HK-2 (cell line): ENCODE measurements at regions not wholly inside any gene's neighbourhood (a gene's known extent, or its start where the extent isn't known, plus 50 kb on each side); places are given as distances from the start of the nearest gene placed in this dataset.

Experiments
- DNase-seq: peaks from one replicate; pipeline ENCODE4 v3.0.0-alpha.2; 2018; ENCODE audit not compliant: unreplicated experiment

DNA sequence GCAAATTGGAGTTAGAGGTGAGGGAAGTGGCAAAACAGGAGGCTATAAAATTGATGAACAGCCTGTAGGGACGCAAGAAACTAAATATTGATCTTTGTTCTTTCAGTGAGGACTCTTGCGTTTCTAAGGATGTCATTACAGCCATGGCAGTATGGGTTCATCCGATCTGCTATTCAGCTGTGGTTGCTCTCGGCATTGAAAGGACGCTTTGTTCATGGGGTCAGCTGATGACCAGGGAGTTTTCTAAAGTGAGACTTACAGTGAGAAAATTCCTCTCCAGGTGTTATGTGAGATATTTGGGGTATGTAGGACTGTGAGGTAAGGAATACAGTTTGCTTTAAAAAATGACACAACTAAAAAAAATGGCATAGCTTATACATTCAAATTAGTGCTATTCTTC, 52.7 kb upstream of the PELI1 start:
- DNase-seq = no peak

DNA sequence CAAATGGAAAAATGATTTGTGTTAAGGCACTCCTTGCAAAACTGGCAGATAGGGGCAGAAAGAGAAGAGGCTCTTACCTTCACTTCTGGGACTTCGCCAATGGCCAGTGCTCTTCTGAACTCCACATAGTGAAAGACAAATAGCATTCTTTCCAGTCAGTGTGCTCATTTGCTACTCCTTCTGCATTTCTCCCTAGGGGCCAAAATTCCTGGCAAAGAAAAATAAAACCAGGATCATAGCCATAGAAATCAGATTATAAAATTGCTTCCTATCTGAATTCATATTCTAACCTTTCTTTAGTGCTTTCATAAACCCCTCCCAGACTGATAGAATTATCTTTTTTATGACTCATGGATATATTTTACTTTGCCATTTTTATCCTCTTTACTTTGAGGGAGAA, 56.9 kb upstream of the PELI1 start:
- DNase-seq = no peak

DNA sequence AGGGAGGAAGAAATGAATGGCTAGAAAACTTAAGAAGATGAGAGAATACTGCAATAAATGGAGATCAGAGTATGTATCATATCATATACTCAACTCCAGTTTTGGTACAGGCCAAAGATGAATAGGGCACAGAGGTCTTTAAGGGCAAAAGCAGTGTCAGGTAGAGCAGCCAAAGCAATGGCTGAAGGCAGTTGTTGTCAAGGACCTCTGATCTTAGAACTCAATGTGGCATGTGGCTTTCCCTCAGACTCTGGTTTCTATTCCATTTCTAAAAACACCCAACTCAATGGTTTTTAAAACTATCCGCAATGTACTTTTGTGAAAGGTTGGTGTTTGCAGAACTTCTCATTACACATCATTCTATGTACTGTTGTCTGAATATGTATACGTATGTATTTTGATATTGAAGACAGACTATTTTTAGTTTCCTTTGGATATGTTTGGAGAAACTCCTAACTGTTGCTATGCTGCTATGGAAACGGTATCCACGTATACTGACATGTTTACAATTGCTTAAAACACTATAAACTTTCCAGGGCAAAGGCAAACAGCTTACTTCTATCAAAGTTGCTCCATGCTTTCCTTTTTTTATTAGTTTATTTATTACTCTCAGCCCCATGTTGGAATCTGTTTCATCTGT, 58.1 kb upstream of the PELI1 start:
- no peak for DNase-seq

DNA sequence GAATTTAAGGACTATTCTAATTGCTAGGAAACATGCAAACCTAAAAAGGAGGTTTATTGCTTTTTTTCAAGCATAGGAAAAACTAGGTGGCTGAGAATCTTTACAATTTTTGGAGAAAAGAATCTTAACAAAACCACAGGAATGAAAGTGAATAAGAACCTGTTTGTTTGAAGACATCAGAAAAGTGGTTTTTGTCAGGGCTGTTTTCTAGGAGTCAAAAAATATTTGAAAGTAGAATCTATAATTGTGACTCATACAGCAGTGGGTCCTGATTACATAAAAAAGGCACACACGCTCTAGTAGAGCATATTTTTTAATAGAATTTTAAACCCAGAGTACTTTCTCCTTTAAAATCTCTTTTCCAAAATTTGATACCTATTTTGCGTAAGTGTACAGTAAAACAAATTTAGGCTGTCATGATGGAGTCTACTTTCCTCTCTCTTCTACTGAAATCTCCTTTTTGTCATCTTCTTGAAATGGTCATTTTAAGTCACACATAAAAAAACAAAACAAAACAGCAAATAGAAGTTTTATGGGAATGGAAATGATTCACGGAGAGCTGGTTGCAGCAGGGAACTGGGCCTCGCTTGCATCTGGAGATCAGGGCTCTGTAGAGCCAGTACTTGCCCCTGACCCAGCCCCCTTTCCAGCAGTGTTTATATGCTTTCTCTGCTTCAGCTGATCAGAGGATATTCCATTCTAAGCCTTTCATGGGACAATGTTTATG, 59.1 kb upstream of the PELI1 start:
- no peak for DNase-seq

DNA sequence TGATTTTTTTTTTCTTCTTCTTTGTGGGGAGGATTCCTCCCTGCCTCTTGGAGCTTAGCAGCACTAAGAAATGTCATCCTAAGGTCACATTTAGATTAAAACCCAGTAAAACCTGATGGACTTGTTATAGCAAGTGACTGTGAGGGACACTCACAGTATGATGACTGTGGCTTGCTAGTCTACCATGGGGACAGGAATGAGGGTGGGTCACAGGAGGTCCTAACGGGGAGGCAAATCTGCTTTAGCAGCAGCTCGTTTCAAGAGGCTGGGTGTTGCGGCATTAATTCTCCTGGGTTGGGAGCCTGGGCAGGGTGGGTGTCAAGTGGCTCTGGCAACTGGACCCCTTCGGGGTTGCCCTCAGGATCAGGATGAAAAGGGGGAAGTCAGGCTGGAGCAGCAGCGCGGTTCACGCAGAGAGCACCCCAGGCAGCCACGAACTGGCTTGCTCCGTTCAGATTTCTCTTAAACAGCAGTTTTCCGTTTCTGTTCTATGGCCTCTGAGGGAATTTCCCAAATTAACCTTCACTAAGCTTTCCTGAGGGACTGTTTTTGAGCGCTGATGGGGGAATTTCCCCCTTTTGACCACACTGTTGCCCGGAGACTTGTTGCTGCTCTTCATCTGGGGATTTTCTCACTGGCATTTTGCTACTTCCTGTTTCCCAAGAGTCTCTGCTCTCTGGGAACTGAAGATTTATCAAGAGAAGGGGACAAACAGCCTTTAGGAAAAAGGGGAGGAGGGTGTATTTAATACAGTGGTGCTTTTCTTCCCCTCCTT, 59.8 kb upstream of the PELI1 start:
- DNase-seq = peak; percentile 44

DNA sequence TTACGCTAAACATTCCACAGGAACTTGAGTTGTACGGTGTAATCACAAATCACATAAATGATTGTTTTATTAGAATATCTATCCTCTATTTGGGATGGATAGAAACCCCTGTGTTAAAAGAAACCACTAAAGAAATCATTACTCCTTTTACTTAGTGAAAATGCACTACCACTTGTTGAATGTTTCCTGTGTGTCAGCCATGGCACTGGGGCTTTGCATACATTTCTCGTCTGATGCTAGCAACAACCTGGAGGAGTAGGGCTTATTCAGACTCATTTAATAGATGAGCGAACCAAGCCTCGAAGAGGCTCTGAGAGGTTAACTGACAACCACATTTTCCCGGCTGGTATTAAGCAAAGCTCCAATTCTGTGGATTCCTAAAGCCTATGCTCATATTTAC, 60.5 kb upstream of the PELI1 start:
- DNase-seq = no peak

DNA sequence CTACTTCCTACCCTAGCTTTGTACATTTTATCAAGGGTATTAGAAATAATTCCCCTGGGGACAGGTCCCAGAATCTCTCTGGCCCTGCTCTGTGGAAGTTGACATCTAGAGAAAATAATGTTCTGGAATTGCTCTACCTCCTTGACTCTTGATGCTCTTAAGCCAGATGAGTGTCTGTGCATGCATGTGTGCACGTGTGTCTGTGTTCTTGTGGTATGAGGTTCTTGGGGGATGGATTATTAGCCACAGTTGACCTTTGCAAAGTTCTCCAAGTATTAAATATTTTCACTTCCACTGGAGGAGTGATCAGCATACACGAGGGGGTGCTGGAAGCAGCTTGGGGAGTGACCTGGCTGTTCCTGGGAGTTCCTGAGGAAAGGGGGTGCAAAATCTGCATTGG, 61.2 kb upstream of the PELI1 start:
- DNase-seq = no peak

DNA sequence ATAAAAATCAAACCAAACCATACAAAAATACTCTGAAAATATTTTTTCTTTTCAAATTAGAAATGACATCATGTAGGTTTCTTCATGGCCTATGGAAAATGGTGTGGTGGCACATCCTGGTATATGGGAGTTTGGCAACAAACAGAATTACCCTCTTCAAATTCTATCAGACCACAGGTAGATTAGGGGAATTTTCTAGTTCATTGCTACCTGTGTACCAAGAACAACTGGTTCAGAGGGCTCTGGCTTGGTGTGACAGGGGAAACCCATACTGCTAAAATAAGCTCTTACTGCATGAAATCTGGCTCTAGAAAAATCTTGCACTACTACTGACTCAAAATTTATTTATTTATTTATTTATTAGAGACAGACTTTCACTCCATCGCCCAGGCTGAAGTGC, 63.4 kb upstream of the PELI1 start:
- DNase-seq = no peak

DNA sequence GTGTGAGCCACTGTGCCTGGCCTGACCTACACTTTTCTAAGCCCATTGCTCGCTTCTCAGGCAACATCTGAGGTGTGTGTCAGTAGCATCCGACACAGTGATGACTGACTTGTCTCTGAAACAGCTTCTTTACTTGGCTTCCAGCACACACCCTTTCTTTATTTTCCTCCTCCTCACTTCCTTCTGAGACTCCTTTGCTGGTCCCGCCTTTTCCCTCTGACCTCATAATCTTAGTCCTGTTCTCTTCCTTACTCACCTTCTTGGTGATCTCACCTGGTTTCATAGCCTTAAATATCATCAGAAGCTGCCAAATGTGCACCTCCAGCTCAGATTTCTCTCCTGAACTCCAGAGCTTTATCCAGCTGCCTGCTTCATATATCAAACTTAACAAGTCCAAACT, 66.6 kb upstream of the PELI1 start:
- no peak for DNase-seq

DNA sequence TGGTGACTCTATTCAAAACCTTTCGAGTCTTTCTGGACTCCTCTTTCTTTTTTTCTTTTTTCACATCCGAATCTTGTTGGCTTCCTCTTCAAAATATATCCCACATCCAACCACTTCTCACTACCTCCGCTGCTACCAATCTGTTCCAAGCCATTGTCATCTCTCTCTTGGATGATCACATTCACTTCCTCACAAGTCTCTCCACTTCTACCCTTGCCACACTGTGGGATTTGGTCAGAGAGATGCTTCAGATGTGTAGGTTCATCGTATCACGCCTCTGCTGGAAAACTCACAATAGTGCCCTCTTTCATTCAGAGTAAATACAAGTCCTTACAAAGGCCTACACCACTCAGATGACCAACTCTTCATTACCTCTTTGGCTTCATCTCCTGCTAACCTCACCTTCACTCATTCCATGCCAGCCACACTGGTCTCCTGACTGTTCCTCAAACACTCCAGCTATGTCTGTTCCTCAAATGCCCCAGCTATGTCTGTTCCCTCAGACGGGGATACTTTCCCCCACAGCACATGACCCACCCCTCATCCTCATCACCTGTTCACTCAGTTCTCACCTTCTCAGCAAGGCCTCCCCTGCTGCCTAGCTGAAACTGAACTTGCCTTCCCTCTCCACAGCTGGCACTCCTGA, 67.2 kb upstream of the PELI1 start:
- DNase-seq = no peak

DNA sequence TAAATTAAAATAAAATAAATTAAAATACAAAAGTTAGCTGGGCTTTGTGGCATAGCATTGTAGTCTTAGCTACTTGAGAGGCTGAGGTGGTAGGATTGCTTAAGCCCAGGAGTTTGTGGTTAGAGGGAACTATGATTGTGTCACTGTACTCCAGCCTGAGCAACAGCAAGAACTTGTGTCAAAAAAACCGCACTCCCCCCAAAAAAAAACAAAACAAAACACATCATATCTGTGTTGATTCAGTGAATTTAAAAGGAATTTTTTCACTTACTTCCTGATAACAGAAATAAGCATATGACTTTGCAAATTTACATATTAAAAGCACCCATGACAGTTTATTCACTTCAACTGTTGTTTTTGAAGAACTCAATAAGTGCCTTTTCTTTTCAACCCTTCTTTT, 68.1 kb upstream of the PELI1 start:
- DNase-seq = no peak

DNA sequence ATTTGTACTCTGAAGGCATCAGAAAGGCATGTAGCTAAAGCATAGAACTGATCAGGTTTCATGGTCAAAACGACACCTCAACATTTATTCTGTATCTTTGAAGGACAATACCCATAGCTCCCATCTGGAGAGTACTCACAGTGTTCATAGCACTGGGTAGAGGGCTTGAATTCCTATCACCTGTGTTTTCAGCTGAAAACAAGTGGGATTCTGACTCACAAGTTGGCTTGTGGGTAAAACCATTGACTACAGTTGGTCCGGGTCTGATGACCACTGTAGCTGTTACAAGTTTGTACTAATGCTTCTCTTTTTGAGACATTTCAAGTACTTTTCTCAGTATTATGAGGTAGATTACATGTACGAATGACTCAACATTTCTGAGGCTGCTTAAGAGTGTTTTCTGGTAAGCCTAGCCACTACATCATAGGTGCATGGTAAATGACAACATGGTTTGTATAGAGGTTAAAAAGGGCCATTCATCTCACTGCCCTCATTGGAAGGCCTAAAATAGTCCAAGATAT, 68.6 kb upstream of the PELI1 start:
- peak; percentile 45 for DNase-seq

DNA sequence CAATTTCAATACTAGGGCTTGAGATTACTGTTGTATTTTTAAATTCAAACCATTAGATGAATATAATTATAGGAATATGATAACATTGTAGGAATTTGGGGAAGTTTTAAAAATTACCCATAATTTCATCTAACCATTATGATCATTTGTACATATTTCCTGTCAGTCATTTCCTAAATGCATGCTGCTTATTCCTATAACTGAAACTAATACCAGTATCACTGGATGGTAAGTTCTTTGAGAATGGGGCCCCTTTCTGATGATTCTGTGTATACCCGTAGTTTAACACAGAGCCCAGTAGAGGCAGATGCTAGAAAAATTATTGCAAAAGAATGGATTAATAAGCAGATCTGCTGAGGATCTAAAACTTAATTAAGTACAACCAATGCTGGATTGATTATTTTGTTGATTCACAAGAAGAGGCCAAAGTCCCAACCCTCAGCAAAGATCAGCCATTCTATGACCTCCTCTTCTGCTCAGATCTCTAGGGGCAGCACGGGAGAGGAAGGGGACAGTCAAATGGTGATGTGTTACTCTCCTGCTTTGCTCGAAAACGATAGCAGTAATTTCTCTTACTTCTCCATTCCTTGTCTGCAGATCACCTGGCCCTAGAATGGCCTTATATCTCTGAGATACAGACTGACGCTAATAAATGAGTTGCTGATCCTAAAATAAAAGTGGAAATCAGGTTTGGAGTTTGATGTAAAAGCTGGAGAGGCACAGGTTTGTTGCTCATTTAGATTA, 69.5 kb upstream of the PELI1 start:
- no peak for DNase-seq

DNA sequence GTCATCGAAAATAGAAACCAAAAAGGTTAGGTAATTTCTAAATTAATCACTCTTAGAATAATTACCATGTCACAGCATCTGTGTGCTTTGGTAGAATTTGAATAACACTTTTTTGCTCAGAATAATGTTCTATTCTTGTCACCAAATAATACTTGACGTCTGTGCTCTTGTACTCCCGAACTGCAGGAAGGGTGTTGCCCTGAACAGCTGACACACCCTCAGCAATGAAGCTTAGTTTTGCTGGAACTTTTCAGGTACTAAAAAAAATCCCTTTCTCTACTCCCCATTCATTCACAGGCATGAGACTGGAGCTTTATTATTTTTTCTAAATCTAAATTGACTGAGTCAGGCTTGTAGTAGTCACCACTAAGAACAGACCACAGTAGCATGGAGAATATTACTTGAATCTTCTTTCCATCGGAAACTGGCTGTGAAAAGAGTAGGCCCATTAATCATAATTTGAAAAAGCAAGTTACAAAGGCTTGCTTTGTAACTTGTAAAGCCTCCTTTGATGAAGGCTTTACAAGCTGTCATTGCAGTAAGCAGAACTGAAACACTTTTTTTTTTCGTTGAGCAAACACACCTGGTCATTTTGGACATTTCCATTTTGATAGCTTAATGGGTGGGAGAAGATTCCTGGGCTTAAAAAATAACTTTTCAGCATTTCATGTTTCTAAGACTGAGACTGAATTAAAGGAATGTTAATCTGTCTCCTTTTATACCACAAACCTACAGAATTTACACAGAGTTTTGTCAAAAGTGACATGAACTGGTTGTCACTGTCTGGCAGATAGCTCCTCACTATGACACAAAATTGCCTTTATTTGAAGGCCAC, 70.3 kb upstream of the PELI1 start:
- DNase-seq = no peak

DNA sequence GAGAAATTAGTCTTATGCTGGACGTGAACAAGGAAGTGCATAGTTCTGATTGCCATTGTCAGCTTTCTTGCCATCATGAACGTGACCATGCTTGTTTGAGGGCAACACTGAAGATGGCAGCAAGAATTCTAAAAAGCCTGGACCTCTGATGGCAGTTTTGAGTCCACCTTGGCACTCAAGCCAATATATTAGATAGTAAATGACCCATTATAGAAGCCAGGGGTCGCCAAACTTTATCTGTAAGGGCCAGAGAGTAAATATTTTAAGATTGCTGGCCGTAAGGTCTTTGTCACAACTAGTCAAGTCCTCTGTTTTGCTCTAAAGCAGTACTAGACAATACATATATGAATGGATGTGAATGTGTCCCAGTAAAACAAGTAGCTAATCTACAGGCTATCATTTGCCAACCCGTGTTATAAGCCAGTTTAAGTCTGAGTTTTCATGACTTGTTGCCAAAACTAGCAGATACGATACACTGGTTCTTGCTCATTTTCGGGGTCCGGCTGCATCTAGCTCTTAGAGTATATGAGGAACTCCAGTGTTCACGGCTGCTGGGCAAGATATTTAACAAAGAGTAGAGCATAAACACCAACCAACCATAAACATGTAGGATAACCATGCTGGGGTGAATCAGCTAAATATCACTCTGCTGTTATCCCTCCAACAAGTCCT, 73.1 kb upstream of the PELI1 start:
- DNase-seq = no peak

DNA sequence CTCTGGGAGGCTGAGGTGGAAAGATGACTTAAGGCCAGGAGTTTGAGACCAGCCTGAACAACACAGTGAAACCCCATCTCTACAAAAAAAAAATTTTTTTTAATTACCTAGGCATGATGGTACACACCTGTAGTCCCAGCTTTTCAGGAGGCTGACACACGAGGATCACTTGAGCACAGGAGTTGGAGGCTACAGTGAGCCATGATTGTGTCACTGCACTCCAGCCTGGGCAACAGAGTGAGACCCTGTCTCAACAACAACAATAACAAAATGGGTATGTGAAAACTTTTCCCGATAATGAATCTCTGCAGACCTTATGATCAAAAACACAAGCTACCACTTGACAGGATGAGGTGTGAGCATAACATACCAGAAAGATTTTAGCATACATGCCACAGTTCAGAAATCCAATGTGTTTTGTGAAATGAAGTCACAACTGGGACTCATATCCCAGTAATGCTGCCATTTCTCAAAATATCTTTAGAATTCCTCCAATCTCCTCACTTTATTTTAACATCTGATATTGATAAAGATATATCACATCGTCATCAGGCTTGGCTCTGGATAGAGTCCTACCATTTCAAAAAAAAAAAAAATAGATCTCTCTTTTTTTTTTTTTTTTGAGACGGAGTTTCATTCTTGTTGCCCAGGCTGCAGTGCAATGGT, 74.0 kb upstream of the PELI1 start:
- no peak for DNase-seq

DNA sequence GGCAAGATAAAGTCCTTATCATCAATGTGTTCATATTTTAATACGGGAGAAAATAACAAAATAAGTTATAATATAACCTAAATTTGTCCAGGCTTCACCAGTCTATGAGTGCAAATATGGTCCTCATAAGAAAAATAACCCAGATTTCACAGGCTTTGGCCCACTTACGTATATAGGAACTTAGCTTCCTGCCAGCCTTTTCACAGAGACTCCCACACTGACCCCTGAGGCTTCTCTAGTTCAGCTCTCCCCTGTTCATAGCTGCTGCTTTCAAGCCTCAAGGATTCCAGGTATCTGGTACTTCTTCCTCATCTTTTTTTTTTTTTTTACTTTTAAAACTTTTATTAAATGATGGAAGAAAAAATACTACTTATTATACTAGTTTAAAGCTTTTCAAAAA, 74.9 kb upstream of the PELI1 start:
- DNase-seq = no peak

DNA sequence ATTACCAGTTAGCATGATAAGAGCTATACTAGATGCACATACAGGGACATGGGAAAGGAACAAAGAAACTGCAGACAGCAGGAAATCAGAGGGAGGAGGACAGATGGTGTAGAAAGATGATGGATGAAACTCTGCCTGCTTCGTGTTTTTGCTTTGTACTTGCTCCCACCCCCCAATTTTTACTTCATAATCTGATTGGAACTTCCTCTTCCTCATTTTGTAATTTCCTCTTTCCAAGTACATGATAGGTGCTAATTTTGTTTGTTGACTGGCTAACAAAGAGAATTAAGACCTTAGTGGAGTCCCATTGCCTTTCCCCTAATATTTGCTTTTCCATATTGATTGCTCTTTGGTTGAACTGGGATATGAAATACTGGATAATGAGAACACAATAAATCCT, 76.0 kb upstream of the PELI1 start:
- no peak for DNase-seq

DNA sequence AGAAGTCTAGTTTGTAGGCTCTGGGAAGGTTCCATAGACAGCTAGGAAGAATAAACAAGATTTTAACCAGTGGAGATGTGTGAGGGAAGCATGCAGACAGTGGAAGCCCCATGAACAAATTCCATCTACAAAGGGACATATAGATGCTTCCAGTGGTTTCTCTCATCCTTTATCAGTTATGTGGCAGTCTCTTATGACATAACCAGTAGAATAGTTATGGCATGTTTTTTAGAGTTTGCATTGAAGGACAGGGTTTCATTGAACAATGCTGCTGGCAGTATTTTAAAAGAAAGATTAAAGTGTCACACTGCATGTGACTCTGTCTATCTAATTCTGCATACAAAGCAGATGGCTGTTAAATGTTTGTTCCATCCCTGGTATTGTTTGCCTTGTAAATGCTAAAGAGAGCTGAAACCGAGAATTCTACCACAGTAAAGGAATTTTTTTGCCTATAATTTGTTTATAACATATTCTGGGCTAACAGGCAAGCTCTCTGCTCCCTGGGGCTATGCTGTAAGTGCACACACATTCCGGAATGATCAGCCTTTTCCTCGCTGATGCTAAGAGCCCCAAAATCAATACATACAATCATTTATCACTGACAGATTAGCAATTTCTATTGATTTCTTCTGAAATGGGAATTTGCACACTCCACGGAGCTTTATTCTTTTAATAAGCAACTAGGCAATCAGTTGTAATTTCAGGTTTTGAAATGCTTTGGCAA, 76.8 kb upstream of the PELI1 start:
- no peak for DNase-seq
